MM.1S (cell line): ENCODE measurements at regions not wholly inside any gene's neighbourhood (a gene's known extent, or its start where the extent isn't known, plus 50 kb on each side); places are given as distances from the start of the nearest gene placed in this dataset.

Experiments
- DNase-seq: peaks from one replicate; pipeline ENCODE4 v3.0.0-alpha.2; 2015
- H2AFZ ChIP-seq: fragments of 300-600 bp; sonication (generic); 2 replicates; pipeline ENCODE4 v1.6.0; 2016; ENCODE audit warnings: antibody characterized with exemption, low read length
- H3F3A ChIP-seq: fragments of 300-600 bp; sonication (generic); 2 replicates; pipeline ENCODE4 v1.6.1; 2016; ENCODE audit warnings: mild to moderate bottlenecking, antibody characterized with exemption, low read length, moderate library complexity, mixed read lengths; ENCODE audit not compliant: insufficient read depth
- H3K27ac ChIP-seq: fragments of 300-600 bp; sonication (generic); 2 replicates; pipeline ENCODE4 v1.5.1; 2016; ENCODE audit warnings: mild to moderate bottlenecking, low read length
- H3K27me3 ChIP-seq: fragments of 300-600 bp; sonication (generic); replicated peaks from 2 replicates; pipeline ENCODE4 v1.6.0; 2016; ENCODE audit warnings: low read length; ENCODE audit not compliant: insufficient read depth
- H3K36me3 ChIP-seq: fragments of 300-600 bp; sonication (generic); replicated peaks from 2 replicates; pipeline ENCODE4 v1.6.1; 2016; ENCODE audit warnings: mild to moderate bottlenecking, low read length, mixed read lengths; ENCODE audit not compliant: insufficient read depth
- H3K4me1 ChIP-seq: fragments of 300-600 bp; sonication (generic); 2 replicates; pipeline ENCODE4 v1.6.1; 2016; ENCODE audit warnings: low read length, mixed read lengths
- H3K4me2 ChIP-seq: fragments of 300-600 bp; sonication (generic); 2 replicates; pipeline ENCODE4 v1.6.0; 2016; ENCODE audit warnings: low read depth, low read length
- H3K4me3 ChIP-seq: fragments of 300-600 bp; sonication (generic); 2 replicates; pipeline ENCODE4 v1.5.1; 2016; ENCODE audit warnings: low read length, mixed read lengths
- H3K79me2 ChIP-seq: fragments of 300-600 bp; sonication (generic); 2 replicates; pipeline ENCODE4 v1.6.1; 2016; ENCODE audit warnings: mixed run types, low read length, mixed read lengths
- H3K9ac ChIP-seq: fragments of 300-600 bp; sonication (generic); 2 replicates; pipeline ENCODE4 v1.6.1; 2016; ENCODE audit warnings: low read length, mixed read lengths
- H3K9me2 ChIP-seq: fragments of 300-600 bp; sonication (generic); replicated peaks from 2 replicates; pipeline ENCODE4 v1.6.1; 2016; ENCODE audit warnings: mild to moderate bottlenecking, low read length, mixed read lengths; ENCODE audit not compliant: insufficient read depth
- H3K9me3 ChIP-seq: fragments of 300-600 bp; sonication (generic); replicated peaks from 2 replicates; pipeline ENCODE4 v1.6.1; 2016; ENCODE audit warnings: mild to moderate bottlenecking, low read length, mixed read lengths; ENCODE audit not compliant: insufficient read depth
- H4K20me1 ChIP-seq: fragments of 300-600 bp; sonication (generic); 2 replicates; pipeline ENCODE4 v1.6.1; 2016; ENCODE audit warnings: mild to moderate bottlenecking, low read length, moderate library complexity, mixed read lengths; ENCODE audit not compliant: insufficient read depth
- CTCF ChIP-seq: fragments of 300-600 bp; sonication (generic); IDR thresholded peaks from 2 replicates; pipeline ENCODE4 v1.5.1; 2016; ENCODE audit warnings: antibody characterized with exemption, low read length, mixed read lengths
- EZH2 ChIP-seq: fragments of 300-600 bp; sonication (generic); optimal IDR thresholded peaks from 2 replicates; pipeline ENCODE3; 2017; ENCODE audit warnings: low read depth, mild to moderate bottlenecking, antibody characterized with exemption, low read length, mixed read lengths
- EZH2phosphoT487 ChIP-seq: fragments of 300-600 bp; sonication (generic); IDR thresholded peaks from 2 replicates; pipeline ENCODE4 v1.6.1; 2018; ENCODE audit warnings: antibody characterized with exemption, low read length

DNA sequence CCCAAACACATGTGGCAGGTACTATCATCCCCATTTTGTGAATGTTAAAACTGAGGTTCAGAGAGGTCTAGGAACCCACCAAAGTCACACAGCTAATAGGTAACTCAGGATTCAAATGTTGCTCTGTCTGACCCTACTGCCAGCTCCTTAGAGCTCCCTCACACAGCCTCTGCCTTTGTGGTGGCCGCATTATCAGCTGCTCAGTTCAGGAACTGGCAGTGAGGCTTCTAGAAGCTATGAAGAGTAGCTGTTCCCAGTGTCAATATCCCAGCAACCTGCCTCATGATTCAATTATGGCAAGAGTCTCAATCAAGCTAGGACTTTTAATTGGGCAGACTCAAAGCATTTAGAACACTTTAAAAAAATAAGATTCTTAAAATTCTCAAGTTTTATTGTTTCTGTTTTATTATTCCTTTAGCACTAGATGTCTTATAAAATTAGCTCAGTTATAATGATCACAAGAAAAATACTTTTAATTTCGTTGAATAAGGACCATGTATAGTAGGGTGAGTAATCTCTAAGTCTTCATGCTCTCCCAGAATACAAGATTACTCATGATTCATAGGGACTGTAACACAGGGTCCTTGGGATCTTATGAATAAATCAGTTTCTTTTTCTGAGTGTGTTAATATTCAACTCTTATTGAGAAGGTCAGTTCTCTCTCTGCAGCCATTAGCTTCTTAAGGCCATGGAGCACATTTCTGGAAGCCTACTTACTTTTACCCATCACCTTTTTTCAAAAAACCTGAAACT, 342.7 kb downstream of the RND3 start:
- DNase-seq, result no peak
- Histone ChIP-seq H3K27ac (no peak overlapping the region), H3K9me2 (no peaks in the 10 kb centered on the region), H3K9me3 (no peaks in the 10 kb centered on the region), H3K4me2 (no peak overlapping the region), H3K27me3 (no peaks in the 10 kb centered on the region), H3K79me2 (no peaks in the 10 kb centered on the region), H4K20me1 (no peaks in the 10 kb centered on the region), H3K36me3 (no peaks in the 10 kb centered on the region), H3F3A (no peaks in the 10 kb centered on the region), H2AFZ (no peak overlapping the region), H3K4me3 (no peak overlapping the region), H3K9ac (no peak overlapping the region), H3K4me1 (no peaks in the 10 kb centered on the region)
- TF ChIP-seq CTCF (no peak), EZH2 (no peak), EZH2phosphoT487 (no peak)

GRCh38 chr2:150143087-150143536, 344.4 kb downstream of the RND3 start:
- H3K4me3 ChIP-seq, result no peak overlapping the region
- no peaks in the 10 kb centered on the region for H3K27me3 ChIP-seq
- no peak overlapping the region for H3K4me2 ChIP-seq
- no peaks in the 10 kb centered on the region for H3K9me2 ChIP-seq
- TF ChIP-seq EZH2 (no peak), EZH2phosphoT487 (no peak), CTCF (no peak)
- no peak overlapping the region for H3K9ac ChIP-seq
- no peaks in the 10 kb centered on the region for H3K9me3 ChIP-seq
- no peaks in the 10 kb centered on the region for H4K20me1 ChIP-seq
- no peak for DNase-seq
- no peak overlapping the region for H2AFZ ChIP-seq
- no peak overlapping the region for H3K27ac ChIP-seq
- H3K4me1 ChIP-seq, result no peaks in the 10 kb centered on the region
- H3F3A ChIP-seq, result no peaks in the 10 kb centered on the region
- H3K79me2 ChIP-seq, result no peaks in the 10 kb centered on the region
- H3K36me3 ChIP-seq, result no peaks in the 10 kb centered on the region

DNA sequence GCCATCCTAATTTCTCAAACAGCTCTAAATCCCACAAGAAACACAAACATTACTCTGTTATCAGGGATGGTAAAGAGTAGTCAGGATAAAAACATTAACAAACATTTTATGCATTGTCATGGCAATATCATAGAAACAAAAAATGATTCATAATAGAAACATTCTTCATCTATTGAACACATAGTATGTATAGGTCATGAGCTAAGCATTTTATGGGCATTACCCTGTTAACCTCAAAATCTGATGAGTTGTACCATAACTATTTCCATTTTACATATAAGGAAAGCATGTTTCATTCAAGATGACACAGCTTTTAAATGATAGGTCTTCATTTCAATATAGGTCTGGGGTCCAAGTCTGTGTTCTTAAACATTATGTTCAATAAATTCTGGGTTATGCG, 344.9 kb downstream of the RND3 start:
- no peak overlapping the region for H3K4me2 ChIP-seq
- H2AFZ ChIP-seq, result no peak overlapping the region

More for the DNA sequence above, 344.9 kb downstream of the RND3 start:
- no peaks in the 10 kb centered on the region for H3K27me3 ChIP-seq
- H3K9me3 ChIP-seq, result no peaks in the 10 kb centered on the region
- no peak for DNase-seq
- no peaks in the 10 kb centered on the region for H3K79me2 ChIP-seq
- no peak overlapping the region for H3K4me3 ChIP-seq
- no peak overlapping the region for H3K9ac ChIP-seq
- no peak for TF ChIP-seq CTCF
- TF ChIP-seq EZH2phosphoT487, result no peak
- no peak for TF ChIP-seq EZH2
- no peaks in the 10 kb centered on the region for H4K20me1 ChIP-seq
- H3K9me2 ChIP-seq, result no peaks in the 10 kb centered on the region
- H3F3A ChIP-seq, result no peaks in the 10 kb centered on the region
- no peaks in the 10 kb centered on the region for H3K36me3 ChIP-seq
- H3K4me1 ChIP-seq, result no peaks in the 10 kb centered on the region
- no peak overlapping the region for H3K27ac ChIP-seq
